Left ventricle myocardium superior (tissue), 1 donor: ENCODE measurements at regions not wholly inside any gene's neighbourhood (a gene's known extent, or its start where the extent isn't known, plus 50 kb on each side); places are given as distances from the start of the nearest gene placed in this dataset.
"Not testable (repeated sequence)": the region's sequence is repeated elsewhere in the genome, so short reads cannot be mapped to it uniquely, and the experiment has no call there.

Experiments used
- ATAC-seq: fragments of 200-7000 bp; cut with Tn5 transposase; one replicate; pipeline ENCODE4 v1.9.1; 2020; ENCODE audit warnings: mild to moderate bottlenecking, moderate library complexity
- DNase-seq: peaks from one replicate; pipeline ENCODE4 v3.0.0-alpha.2; 2020
- intact Hi-C: fragments of 100-400 bp; cut with micrococcal nuclease; formaldehyde crosslinking; loops from one replicate; pipeline ENCODE4 v1.11.0; 2022
- donor health status: DM: no; HTN: yes; CAD: no; lungs with severe emphysema.

DNA sequence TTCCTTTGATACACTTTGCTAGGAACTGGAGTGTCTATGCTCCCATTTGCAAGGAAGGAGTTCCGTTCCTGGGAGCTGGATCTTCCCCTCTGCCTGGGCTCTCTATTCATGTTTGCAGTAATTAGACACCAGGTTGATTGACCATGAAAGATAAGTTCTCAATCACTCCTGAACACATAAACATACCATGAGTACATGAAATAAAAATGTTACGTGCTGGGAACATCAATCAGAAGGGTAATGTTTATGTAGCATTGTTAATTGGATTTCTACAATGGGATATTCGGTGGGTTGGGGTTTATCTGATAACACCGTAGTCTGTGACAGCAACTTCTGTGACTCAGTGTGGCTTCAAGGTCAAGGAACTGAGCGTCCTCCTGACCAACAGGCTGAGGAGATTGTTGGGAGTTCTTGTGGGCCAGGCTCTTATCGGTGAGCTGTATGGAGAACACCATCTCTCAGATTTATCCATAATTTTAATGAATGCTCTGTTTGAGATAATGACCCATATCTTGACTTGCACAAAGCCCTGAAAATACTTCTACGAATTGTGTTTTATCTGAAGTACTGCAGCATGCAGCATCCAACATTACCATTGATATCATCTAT is 136.4 kb downstream of the NPIPB5 start:
- intact Hi-C loops = no loop called here
- ATAC-seq = no peak

DNA sequence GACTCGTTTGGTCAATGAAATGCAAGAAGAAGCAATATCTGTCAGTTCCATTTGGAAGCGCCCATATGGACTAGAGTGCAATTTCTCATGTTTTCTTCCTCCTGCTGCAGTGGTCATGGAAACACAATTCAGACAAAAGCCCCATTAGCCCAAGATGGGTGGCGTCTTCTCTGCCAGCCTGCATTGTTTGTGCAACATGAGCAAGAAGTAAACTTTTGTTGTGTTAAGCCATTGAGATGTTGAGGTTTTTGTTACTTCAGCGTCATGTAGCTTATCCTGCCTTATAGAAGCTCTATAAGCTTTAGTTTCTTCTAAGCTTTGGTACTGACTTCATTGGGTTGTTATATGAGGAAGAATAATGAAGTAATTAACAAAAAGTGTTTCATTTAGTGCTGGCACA is 137.4 kb downstream of the NPIPB5 start:
- DNase-seq (no peak), ATAC-seq (no peak)
- intact Hi-C loops = no loop called here

More for the DNA sequence above, 136.4 kb downstream of the NPIPB5 start:
- DNase-seq = no peak

DNA sequence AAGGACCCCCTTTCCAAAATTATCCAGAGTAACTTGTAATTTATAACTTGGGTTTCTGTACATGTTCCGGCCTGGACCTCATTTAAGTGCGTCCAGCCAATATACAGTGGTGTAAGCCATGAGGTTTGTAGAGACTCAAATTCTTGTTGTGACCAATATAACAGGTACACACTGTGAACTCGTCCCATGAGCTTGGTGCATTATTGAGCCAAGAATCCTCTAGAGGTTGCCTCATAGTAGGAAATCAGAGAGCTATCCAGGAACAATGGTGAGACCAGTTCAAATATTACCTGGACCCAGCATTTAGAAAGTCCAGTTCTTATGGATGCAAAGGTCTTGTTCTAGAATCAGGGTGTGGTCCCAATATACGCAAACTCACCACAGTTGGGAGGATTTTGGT is 138.2 kb downstream of the NPIPB5 start:
- no peak for ATAC-seq
- no peak for DNase-seq
- intact Hi-C loops = no loop called here

- DNase-seq, intact Hi-C loops: not testable (repeated sequence)
Observed at GRCh38 chr16:22651111-22651817, 140.6 kb downstream of the NPIPB5 start.

DNA sequence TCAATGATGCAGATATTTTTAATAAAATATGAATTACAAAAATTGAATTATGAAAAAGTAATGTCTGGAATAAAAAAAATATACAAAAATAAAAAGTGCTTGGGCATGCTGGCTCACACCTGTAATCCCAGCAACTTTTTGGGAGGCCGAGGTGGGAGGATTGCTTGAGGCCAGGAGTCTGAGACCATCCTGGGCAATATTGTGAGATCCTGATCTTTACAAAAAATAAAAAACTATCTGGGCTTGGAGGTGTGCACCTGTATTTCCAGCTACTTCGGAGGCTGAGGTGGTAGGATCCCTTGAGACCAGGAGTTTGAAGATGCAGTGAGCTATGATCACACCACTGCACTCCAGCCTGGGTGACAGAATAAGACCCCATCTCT is 141.8 kb downstream of the NPIPB5 start:
- ATAC-seq (no peak), DNase-seq (no peak)
- intact Hi-C loops = no loop called here

More at GRCh38 chr16:22651111-22651817, 140.6 kb downstream of the NPIPB5 start:
- not testable (repeated sequence) for ATAC-seq

DNA sequence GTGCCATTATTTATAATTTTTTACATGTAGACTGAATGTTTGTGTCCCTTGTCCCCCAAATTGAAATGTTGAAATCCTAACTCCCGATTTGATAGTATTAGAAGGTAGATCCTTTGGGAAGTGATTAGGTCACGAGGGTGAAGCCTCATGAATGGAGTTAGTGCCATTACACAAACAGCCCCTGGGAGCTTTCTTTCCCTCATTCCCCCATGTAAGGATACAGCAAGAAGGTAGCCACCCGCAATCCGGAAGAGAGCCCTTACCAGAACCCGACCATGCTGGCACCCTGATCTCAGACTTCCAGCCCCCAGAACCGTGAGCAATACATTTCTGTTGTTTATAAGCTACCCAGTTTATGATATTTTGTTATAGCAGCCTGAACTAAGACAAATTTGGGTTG is 143.2 kb downstream of the NPIPB5 start:
- ATAC-seq (no peak), DNase-seq (no peak)
- intact Hi-C loops = no loop called here

GRCh38 chr16:22656573-22656972 is 145.9 kb downstream of the NPIPB5 start:
- DNase-seq, ATAC-seq, intact Hi-C loops: not testable (repeated sequence)

- DNase-seq (no peak), ATAC-seq (no peak)
- intact Hi-C loops = no loop called here
Observed at GRCh38 chr16:22659933-22660332, 149.2 kb downstream of the NPIPB5 start.

- intact Hi-C loops = no loop called here
- ATAC-seq (no peak), DNase-seq (no peak)
Observed at GRCh38 chr16:22660441-22661160, 149.9 kb downstream of the NPIPB5 start.

GRCh38 chr16:22661161-22661647 is 150.5 kb downstream of the NPIPB5 start:
- DNase-seq (no peak), ATAC-seq (no peak)
- intact Hi-C loops = no loop called here

DNA sequence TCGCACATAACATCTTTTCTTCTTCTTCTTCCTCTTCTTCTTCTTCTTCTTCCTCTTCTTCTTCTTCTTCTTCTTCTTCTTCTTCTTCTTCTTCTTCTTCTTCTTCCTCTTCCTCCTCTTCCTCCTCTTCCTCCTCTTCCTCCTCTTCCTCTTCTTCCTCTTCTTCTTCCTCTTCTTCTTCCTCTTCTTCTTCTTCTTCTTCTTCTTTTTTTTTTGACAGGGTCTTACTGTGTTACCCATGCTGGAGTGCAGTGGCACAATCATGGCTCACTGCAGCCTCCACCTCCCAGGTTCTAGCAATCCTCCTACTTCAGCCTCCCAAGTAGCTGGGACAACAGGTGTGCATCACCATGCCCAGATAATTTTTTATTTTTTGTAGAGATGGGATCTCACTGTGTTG is 151.0 kb upstream of the HS3ST2 start:
- DNase-seq, ATAC-seq, intact Hi-C loops: not testable (repeated sequence)

GRCh38 chr16:22663389-22664064 is 150.4 kb upstream of the HS3ST2 start:
- DNase-seq (no peak), ATAC-seq (no peak)
- intact Hi-C loops = no loop called here

- ATAC-seq = no peak
- DNase-seq = no peak
- intact Hi-C loops = no loop called here
Observed at GRCh38 chr16:22664132-22664531, 149.8 kb upstream of the HS3ST2 start.

DNA sequence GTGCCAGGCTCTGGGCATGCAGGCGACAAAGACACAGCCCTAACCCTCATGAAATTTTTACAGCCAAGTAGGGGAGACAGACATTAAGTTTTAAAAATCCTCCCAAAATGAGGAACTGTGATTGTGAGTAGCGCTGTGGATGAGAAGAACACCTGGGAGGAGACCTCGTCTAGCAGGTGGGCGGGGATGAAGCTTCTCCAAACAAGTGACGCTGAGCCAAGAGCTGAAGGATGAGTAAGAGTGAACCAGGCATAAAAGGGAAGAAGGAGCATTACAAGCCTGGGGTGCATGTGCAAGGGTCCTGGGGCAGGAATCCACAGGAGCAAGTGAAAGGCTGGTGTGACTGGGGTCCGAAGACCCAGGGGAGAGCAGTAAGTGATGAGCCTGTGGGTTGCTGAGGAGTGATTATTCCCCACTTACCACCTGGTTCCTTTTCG is 149.4 kb upstream of the HS3ST2 start:
- intact Hi-C loops = no loop called here
- no peak for ATAC-seq
- no peak for DNase-seq

- DNase-seq (no peak), ATAC-seq (no peak)
- intact Hi-C loops = no loop called here
Observed at GRCh38 chr16:22665048-22665797, 148.7 kb upstream of the HS3ST2 start.

- DNase-seq (no peak), ATAC-seq (no peak)
- intact Hi-C loops = no loop called here
Observed at GRCh38 chr16:22665803-22666202, 148.2 kb upstream of the HS3ST2 start.

DNA sequence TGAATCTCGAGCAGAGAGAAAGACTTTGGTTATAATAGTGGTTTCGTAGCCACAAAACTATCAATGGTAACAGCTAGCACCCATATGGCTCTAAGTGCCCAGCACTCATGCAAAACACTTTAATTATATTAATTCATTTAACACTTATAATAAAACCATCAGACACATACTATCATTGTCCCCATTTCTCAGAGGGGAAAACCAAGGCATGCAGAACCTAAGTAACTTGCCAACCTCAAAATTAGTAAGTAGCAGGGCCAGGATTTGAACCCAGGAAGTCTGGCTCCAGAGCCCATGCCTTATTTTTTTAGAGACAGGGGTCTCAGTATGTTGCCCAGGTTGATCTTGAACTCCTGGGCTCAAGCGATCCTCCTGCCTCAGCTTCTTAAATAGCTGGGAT is 145.6 kb upstream of the HS3ST2 start:
- DNase-seq (no peak), ATAC-seq (no peak)
- intact Hi-C loops = no loop called here

DNA sequence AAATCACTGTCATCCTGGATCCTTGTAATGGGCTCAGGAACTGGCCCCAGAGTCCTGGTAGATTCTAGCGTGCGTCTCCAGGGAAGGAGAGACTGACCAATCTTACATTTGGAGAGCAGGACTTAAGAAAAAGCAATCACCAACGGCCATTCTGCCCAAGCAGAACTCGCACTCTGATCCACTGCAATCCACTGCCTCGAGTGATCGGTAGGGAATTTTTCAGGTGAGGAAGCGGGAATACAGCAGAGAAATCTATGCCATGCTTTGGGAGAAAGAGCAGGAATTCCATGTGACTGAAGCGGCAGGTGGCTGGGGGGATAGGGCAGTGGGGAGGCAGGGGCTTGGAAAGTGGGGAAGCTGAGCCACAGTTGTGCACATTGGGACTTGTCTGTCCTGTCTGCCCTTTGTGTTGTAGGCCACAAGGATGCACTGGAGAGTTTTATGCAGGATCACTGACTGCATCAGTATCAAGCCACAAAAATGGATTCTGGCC is 143.9 kb upstream of the HS3ST2 start:
- DNase-seq = no peak
- intact Hi-C loops = no loop called here
- no peak for ATAC-seq

GRCh38 chr16:22670551-22671041 is 143.4 kb upstream of the HS3ST2 start:
- intact Hi-C loops = no loop called here
- DNase-seq = no peak
- ATAC-seq = peak; percentile 33
